Heart left ventricle (tissue), 13 donors: ENCODE measurements at regions not wholly inside any gene's neighbourhood (a gene's known extent, or its start where the extent isn't known, plus 50 kb on each side); places are given as distances from the start of the nearest gene placed in this dataset.

Experiments used
- CTCF ChIP-seq, 12 donors: fragments of 200-600 bp; sonication (generic) in 4 of 12; IDR thresholded peaks; one replicate each; pipeline versions ENCODE4 v1.5.0 to v1.8.0; 2018 to 2022; ENCODE audit warnings: antibody characterized with exemption in 12 of 12, mild to moderate bottlenecking in 5 of 12
- POLR2A ChIP-seq, 2 donors: fragments of 450-650 bp; IDR thresholded peaks; one replicate each; pipeline ENCODE4 v1.6.1; 2017; ENCODE audit warnings: antibody characterized with exemption in 2 of 2, mild to moderate bottlenecking in 2 of 2, moderate library complexity in 2 of 2
- donor health status: ischemic (EF 13 %, LVEDD 7.1; RV severe dilation, severe dysfunction).
- donor health status: DM: no; HTN: yes; CAD: no.
- donor health status: DM: no; HTN: no; CAD: no.
- donor health status: ischemic (EF 25% LVEDD 6.9; RV normal size, moderate dysfunction).
- donor health status: ischemic (EF 25% LVEDD 5.7; RV mildly dilated, moderate dysfunction).
- donor health status: ischemic (EF 35%, LVEDD 5.7; RV mildly dilated, moderate dysfunction).
- donor health status: nonischemic (EF 11% LVEDD 7.7; RV severe dilation, severe dysfunction).
- donor health status: DM: yes; HTN: yes; CAD: no.
- donor health status: PGD.
- donor health status: ischemic (EF 29% LVEDD 5.4; RV normal size, mild dysfunction).
- donor health status: nonischemic (EF 23%, LVEDD 6.1; RV moderate dilation, normal function).

GRCh38 chrY:19868647-19869046 is 124.1 kb upstream of the KDM5D start:
- TF ChIP-seq CTCF (IDR thresholded peaks at IDR 0.05) (no peak), POLR2A (IDR thresholded peaks at IDR 0.05) (no peak)
